B cell (primary cell): ENCODE measurements at regions not wholly inside any gene's neighbourhood (a gene's known extent, or its start where the extent isn't known, plus 50 kb on each side); places are given as distances from the start of the nearest gene placed in this dataset.
A peak's percentile ranks its signal among the peaks of the same experiment; 100 is the strongest.
"Not testable (repeated sequence)": the region's sequence is repeated elsewhere in the genome, so short reads cannot be mapped to it uniquely, and the experiment has no call there.

Source experiments
- ATAC-seq: fragments of 200-7000 bp; cut with Tn5 transposase; one replicate; pipeline ENCODE4 v1.10.0; 2021; ENCODE audit warnings: low read depth, mild to moderate bottlenecking, moderate number of reproducible peaks, moderate library complexity
- CTCF ChIA-PET: fragments of 350-600 bp; sonication (Branson Sonifier 250); formaldehyde crosslinking; loops from one replicate; lab custom pipeline; 2021; ENCODE audit warnings: antibody characterized with exemption, inconsistent platforms; lab: Charles Lee
- POLR2A ChIA-PET: fragments of 350-600 bp; sonication (Branson Sonifier 250); formaldehyde crosslinking; loops from one replicate; lab custom pipeline; 2021; ENCODE audit warnings: antibody characterized with exemption; lab: Charles Lee
- DNase-seq: peaks from one replicate; pipeline ENCODE4 v3.0.0; 2013
- H2AFZ ChIP-seq: 2 replicates; pipeline ENCODE4 v1.6.1; 2012; ENCODE audit warnings: mild to moderate bottlenecking, low read depth, low read length; ENCODE audit not compliant: insufficient read depth, poor library complexity, severe bottlenecking
- H3K27ac ChIP-seq, 2 donors: 1 replicate in 1 of 2; 2 replicates in 1 of 2; pipeline ENCODE4 v1.5.1; 2012 to 2013; ENCODE audit warnings: low read length in 2 of 2, mild to moderate bottlenecking in 2 of 2, moderate library complexity in 1 of 2
- H3K27me3 ChIP-seq, 4 experiments: fragments of 200-600 bp in 1 of 4; sonication (generic) in 1 of 4; replicated peaks in 1 of 4; 1 replicate in 2 of 4; 2 replicates in 2 of 4; pipeline versions ENCODE4 v1.6.1 to v1.7.0; 2013 to 2016; ENCODE audit warnings: low read length in 3 of 4, mild to moderate bottlenecking in 2 of 4, mixed read lengths in 1 of 4, moderate library complexity in 1 of 4; ENCODE audit not compliant: insufficient read depth in 4 of 4, control insufficient read depth in 3 of 4; ENCODE audit errors: control extremely low read depth in 1 of 4
- H3K36me3 ChIP-seq, 2 experiments: replicated peaks in 1 of 2; 1 replicate in 1 of 2; 2 replicates in 1 of 2; pipeline versions ENCODE4 v1.6.1 to v1.7.1; 2013; ENCODE audit warnings: low read length in 1 of 2; ENCODE audit not compliant: insufficient read depth in 2 of 2, control insufficient read depth in 1 of 2; ENCODE audit errors: control extremely low read depth in 1 of 2, extremely low read depth in 1 of 2
- H3K4me1 ChIP-seq, 2 donors: fragments of 200-600 bp in 1 of 2; sonication (generic) in 1 of 2; 1 replicate in 1 of 2; 2 replicates in 1 of 2; pipeline versions ENCODE4 v1.5.1 to v1.6.1; 2013 to 2017; ENCODE audit warnings: low read length in 2 of 2; ENCODE audit not compliant: control insufficient read depth in 2 of 2, insufficient read depth in 2 of 2
- H3K4me2 ChIP-seq: replicated peaks from 2 replicates; pipeline ENCODE3; 2012; ENCODE audit warnings: mild to moderate bottlenecking, low read depth, low read length; ENCODE audit not compliant: poor library complexity, severe bottlenecking
- H3K4me3 ChIP-seq, 5 experiments: fragments of 200-600 bp in 1 of 5; sonication (generic) in 1 of 5; 1 replicate in 3 of 5; 2 replicates in 2 of 5; pipeline versions ENCODE4 v1.5.1 to v1.7.0; 2011 to 2016; ENCODE audit warnings: low read length in 4 of 5, mild to moderate bottlenecking in 4 of 5, low read depth in 2 of 5, control low read depth in 1 of 5, moderate library complexity in 1 of 5; ENCODE audit not compliant: insufficient read depth in 1 of 5; ENCODE audit errors: control extremely low read depth in 1 of 5, extremely low read depth in 1 of 5
- H3K79me2 ChIP-seq: fragments of 200-600 bp; sonication (generic); one replicate; pipeline ENCODE4 v1.6.0; 2016; ENCODE audit warnings: low read length; ENCODE audit not compliant: control insufficient read depth, insufficient read depth
- H3K9ac ChIP-seq: fragments of 200-600 bp; sonication (generic); 2 replicates; pipeline ENCODE4 v1.6.1; 2017; ENCODE audit warnings: mild to moderate bottlenecking, low read length, moderate library complexity
- H3K9me3 ChIP-seq, 3 donors: one replicate each; pipeline versions ENCODE4 v1.6.1 to v1.7.1; 2013; ENCODE audit warnings: low read length in 2 of 3; ENCODE audit not compliant: control insufficient read depth in 2 of 3, insufficient read depth in 1 of 3; ENCODE audit errors: control extremely low read depth in 1 of 3
- H4K20me1 ChIP-seq: 2 replicates; pipeline ENCODE4 v1.6.0; 2012; ENCODE audit warnings: mild to moderate bottlenecking, low read length; ENCODE audit not compliant: insufficient read depth, control insufficient read depth, poor library complexity, severe bottlenecking
- H3K27ac Mint-ChIP-seq: one replicate; pipeline ENCODE4 v1.8.0; 2021; ENCODE audit warnings: mixed read lengths
- H3K27me3 Mint-ChIP-seq: one replicate; pipeline ENCODE4 v1.8.0; 2021; ENCODE audit warnings: mixed read lengths
- H3K4me1 Mint-ChIP-seq: one replicate; pipeline ENCODE4 v1.8.0; 2021; ENCODE audit warnings: mixed read lengths
- H3K4me3 Mint-ChIP-seq: one replicate; pipeline ENCODE4 v1.8.0; 2021; ENCODE audit warnings: mixed read lengths
- H3K9me3 Mint-ChIP-seq: one replicate; pipeline ENCODE4 v1.8.0; 2022; ENCODE audit warnings: mixed read lengths; ENCODE audit not compliant: insufficient read depth
- EZH2 ChIP-seq: IDR thresholded peaks from 2 replicates; pipeline ENCODE4 v1.6.1; 2012; ENCODE audit warnings: borderline replicate concordance, low read depth, mild to moderate bottlenecking, moderate library complexity, low read length; ENCODE audit not compliant: insufficient read depth, poor library complexity, severe bottlenecking
- WGBS: methylation state at CpG from one replicate; pipeline ENCODE4 v1.1.5; 2013; ENCODE audit warnings: missing lambda C conversion rate; ENCODE audit not compliant: insufficient coverage; 5-methylcytosine and 5-hydroxymethylcytosine counted together
- intact Hi-C: fragments of 100-400 bp; cut with micrococcal nuclease; formaldehyde crosslinking; loops from one replicate; pipeline ENCODE4 v1.10.0; 2022
- TF ChIP-seq, protein P1 (sequence below): fragments of 200-600 bp; IDR thresholded peaks from one replicate; pipeline ENCODE4 v1.8.0; 2022; ENCODE audit warnings: antibody characterized with exemption, mild to moderate bottlenecking

DNA sequence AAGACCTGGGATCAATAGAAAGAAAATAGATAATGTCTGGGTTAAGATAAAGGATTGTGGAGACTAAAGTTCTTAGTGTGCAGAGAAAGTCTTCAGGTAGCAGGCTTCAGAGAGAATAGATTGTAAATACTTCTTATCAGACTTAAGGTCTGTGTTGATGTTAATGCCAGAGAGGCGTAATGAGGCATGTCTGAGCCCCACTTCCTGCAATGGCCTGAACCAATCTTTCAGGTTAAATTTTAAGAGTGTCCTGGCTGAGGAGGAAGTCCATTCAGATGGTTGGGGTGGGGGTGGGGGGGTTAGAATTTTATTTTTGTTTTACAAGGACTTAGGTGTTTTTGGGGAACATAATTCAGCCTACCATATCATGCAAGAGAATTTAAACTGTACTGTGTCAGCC lies 129.5 kb downstream of the EVA1A start:
- WGBS = 63% methylated on average over 1 of the region's 1 CpG
- POLR2A ChIA-PET = interaction anchor here (0.6 to 1.0 kb wide), 2 partner anchors 11 to 15 kb away, joined by 4 to 6 read pairs; no protein-coding TSS in a partner anchor
- peak overlapping the region; percentile 72 for H3K4me2 ChIP-seq
- CTCF ChIA-PET = interaction anchor here (0.9 to 1.4 kb wide), 2 partner anchors 17 to 595 kb away, joined by 3 to 5 read pairs; no protein-coding TSS in a partner anchor
- peak; percentile 25 for ATAC-seq
- H3K4me1 Mint-ChIP-seq = peaks cover 68% of the 10 kb centered on the region
- intact Hi-C loops = loop anchor here (1.0 kb wide), 1 partner anchor 15 kb away; no protein-coding TSS in a partner anchor
- H3K27ac Mint-ChIP-seq = peak overlapping the region; percentile 90
- peak overlapping the region; percentile 8 for H2AFZ ChIP-seq
- no peaks in the 10 kb centered on the region for H3K27me3 ChIP-seq
- peaks cover 55 to 59% of the 10 kb centered on the region in 2 donors for H3K4me1 ChIP-seq
- peak; percentile 16 for DNase-seq
- no peak overlapping the region for H3K4me3 ChIP-seq
- no peaks in the 10 kb centered on the region for H3K27me3 Mint-ChIP-seq
- no peaks in the 10 kb centered on the region for H3K36me3 ChIP-seq
- H4K20me1 ChIP-seq = no peaks in the 10 kb centered on the region
- H3K9ac ChIP-seq = no peak overlapping the region
- H3K27ac ChIP-seq = peak overlapping the region; percentile 32 to 61
- no peaks in the 10 kb centered on the region for H3K79me2 ChIP-seq
- H3K9me3 Mint-ChIP-seq = peaks cover 4% of the 10 kb centered on the region
- peak overlapping the region; percentile 85 for H3K4me3 Mint-ChIP-seq
- no peak for TF ChIP-seq EZH2
- TF ChIP-seq, protein P1, sequence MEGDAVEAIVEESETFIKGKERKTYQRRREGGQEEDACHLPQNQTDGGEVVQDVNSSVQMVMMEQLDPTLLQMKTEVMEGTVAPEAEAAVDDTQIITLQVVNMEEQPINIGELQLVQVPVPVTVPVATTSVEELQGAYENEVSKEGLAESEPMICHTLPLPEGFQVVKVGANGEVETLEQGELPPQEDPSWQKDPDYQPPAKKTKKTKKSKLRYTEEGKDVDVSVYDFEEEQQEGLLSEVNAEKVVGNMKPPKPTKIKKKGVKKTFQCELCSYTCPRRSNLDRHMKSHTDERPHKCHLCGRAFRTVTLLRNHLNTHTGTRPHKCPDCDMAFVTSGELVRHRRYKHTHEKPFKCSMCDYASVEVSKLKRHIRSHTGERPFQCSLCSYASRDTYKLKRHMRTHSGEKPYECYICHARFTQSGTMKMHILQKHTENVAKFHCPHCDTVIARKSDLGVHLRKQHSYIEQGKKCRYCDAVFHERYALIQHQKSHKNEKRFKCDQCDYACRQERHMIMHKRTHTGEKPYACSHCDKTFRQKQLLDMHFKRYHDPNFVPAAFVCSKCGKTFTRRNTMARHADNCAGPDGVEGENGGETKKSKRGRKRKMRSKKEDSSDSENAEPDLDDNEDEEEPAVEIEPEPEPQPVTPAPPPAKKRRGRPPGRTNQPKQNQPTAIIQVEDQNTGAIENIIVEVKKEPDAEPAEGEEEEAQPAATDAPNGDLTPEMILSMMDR = no peak
- H3K9me3 ChIP-seq = peaks cover 0 to 5% (median 0%) of the 10 kb centered on the region in 3 donors

DNA sequence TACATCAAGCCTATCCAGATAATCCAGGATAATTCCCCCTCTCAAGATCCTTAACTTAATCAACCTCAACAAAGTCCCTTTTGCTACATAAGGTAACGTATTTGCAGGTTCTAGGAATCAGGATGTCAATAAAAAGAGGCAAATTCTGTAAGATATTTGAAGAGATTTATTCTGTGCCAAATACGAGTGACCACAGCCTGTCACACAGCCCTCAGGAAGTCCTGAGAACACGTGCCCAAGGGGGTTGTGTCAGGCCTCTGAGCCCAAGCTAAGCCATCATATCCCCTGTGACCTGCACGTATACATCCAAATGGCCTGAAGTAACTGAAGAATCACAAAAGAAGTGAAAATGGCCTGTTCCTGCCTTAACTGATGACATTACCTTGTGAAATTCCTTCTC lies 130.3 kb downstream of the EVA1A start:
- H3K79me2 ChIP-seq, H3K9ac ChIP-seq, H3K9me3 ChIP-seq, ATAC-seq, DNase-seq, H3K27me3 ChIP-seq, H4K20me1 ChIP-seq, H3K27me3 Mint-ChIP-seq, H3K36me3 ChIP-seq, intact Hi-C loops, H3K9me3 Mint-ChIP-seq, POLR2A ChIA-PET, H3K4me3 ChIP-seq: not testable (repeated sequence)
- peak overlapping the region; percentile 56 for H3K4me3 Mint-ChIP-seq
- CTCF ChIA-PET = interaction anchor here (1.4 to 1.7 kb wide), 4 partner anchors 16 to 231 kb away, joined by 4 to 5 read pairs (median 4); partner anchors contain the start of gene TACR1
- Histone ChIP-seq H3K4me1 (peaks cover 55 to 59% of the 10 kb centered on the region in 2 donors), H2AFZ (peak overlapping the region; percentile 25), H3K27ac (peak overlapping the region in 1 of 2 donors; percentile 61), H3K4me2 (peak overlapping the region; percentile 17)
- peaks cover 68% of the 10 kb centered on the region for H3K4me1 Mint-ChIP-seq
- WGBS = 54% methylated on average over 2 of the region's 4 CpGs
- peak overlapping the region; percentile 90 for H3K27ac Mint-ChIP-seq
